Body of pancreas (tissue), 4 donors: ENCODE measurements at regions not wholly inside any gene's neighbourhood (a gene's known extent, or its start where the extent isn't known, plus 50 kb on each side); places are given as distances from the start of the nearest gene placed in this dataset.

Experiments
- POLR2A ChIP-seq, 3 donors: fragments of 450-650 bp; IDR thresholded peaks; one replicate each; pipeline ENCODE4 v1.6.1; 2016; ENCODE audit warnings: antibody characterized with exemption in 3 of 3, mild to moderate bottlenecking in 2 of 3
- TF ChIP-seq, protein P1 (sequence below), 7 experiments: fragments of 450-650 bp in 4 of 7; fragments of 200-600 bp in 3 of 7; sonication (generic) in 3 of 7; IDR thresholded peaks; one replicate each; pipeline ENCODE4 v1.5.1; 2016 to 2019; ENCODE audit warnings: antibody characterized with exemption in 7 of 7

DNA sequence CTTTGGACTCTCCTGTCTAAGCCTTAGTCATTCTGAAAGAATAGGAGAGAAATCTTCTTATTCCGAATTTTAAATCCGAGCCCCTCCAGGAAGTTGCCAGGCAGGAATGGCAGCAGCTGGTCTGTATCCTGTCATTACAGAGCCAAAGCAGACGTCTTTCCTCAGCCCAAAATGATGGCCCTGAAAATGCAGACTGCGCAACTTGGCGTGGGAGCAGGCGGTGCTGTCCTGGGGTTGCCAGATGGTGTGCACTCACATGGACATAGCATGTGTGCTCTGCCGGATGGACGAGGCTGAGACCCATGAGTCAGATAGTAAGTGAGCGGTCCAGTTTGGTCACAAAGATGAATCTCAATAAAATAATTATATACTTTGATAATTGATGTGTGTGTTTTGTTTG lies 410.4 kb downstream of the KCTD16 start:
- TF ChIP-seq, protein P1, sequence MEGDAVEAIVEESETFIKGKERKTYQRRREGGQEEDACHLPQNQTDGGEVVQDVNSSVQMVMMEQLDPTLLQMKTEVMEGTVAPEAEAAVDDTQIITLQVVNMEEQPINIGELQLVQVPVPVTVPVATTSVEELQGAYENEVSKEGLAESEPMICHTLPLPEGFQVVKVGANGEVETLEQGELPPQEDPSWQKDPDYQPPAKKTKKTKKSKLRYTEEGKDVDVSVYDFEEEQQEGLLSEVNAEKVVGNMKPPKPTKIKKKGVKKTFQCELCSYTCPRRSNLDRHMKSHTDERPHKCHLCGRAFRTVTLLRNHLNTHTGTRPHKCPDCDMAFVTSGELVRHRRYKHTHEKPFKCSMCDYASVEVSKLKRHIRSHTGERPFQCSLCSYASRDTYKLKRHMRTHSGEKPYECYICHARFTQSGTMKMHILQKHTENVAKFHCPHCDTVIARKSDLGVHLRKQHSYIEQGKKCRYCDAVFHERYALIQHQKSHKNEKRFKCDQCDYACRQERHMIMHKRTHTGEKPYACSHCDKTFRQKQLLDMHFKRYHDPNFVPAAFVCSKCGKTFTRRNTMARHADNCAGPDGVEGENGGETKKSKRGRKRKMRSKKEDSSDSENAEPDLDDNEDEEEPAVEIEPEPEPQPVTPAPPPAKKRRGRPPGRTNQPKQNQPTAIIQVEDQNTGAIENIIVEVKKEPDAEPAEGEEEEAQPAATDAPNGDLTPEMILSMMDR (IDR thresholded peaks at IDR 0.05) = no peak
- TF ChIP-seq POLR2A (IDR thresholded peaks at IDR 0.05) = no peak
